ENCODE measurements at regions not wholly inside any gene's neighbourhood (a gene's known extent, or its start where the extent isn't known, plus 50 kb on each side); places are given as distances from the start of the nearest gene placed in this dataset.

- TF ChIP-seq, protein P1, sequence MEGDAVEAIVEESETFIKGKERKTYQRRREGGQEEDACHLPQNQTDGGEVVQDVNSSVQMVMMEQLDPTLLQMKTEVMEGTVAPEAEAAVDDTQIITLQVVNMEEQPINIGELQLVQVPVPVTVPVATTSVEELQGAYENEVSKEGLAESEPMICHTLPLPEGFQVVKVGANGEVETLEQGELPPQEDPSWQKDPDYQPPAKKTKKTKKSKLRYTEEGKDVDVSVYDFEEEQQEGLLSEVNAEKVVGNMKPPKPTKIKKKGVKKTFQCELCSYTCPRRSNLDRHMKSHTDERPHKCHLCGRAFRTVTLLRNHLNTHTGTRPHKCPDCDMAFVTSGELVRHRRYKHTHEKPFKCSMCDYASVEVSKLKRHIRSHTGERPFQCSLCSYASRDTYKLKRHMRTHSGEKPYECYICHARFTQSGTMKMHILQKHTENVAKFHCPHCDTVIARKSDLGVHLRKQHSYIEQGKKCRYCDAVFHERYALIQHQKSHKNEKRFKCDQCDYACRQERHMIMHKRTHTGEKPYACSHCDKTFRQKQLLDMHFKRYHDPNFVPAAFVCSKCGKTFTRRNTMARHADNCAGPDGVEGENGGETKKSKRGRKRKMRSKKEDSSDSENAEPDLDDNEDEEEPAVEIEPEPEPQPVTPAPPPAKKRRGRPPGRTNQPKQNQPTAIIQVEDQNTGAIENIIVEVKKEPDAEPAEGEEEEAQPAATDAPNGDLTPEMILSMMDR (IDR thresholded peaks at IDR 0.05; ENCODE audit: insufficient read depth, low read length): no peak
- TF ChIP-seq POLR2AphosphoS5 (IDR thresholded peaks at IDR 0.05; ENCODE audit: low read depth): no peak
- TF ChIP-seq, protein P2, sequence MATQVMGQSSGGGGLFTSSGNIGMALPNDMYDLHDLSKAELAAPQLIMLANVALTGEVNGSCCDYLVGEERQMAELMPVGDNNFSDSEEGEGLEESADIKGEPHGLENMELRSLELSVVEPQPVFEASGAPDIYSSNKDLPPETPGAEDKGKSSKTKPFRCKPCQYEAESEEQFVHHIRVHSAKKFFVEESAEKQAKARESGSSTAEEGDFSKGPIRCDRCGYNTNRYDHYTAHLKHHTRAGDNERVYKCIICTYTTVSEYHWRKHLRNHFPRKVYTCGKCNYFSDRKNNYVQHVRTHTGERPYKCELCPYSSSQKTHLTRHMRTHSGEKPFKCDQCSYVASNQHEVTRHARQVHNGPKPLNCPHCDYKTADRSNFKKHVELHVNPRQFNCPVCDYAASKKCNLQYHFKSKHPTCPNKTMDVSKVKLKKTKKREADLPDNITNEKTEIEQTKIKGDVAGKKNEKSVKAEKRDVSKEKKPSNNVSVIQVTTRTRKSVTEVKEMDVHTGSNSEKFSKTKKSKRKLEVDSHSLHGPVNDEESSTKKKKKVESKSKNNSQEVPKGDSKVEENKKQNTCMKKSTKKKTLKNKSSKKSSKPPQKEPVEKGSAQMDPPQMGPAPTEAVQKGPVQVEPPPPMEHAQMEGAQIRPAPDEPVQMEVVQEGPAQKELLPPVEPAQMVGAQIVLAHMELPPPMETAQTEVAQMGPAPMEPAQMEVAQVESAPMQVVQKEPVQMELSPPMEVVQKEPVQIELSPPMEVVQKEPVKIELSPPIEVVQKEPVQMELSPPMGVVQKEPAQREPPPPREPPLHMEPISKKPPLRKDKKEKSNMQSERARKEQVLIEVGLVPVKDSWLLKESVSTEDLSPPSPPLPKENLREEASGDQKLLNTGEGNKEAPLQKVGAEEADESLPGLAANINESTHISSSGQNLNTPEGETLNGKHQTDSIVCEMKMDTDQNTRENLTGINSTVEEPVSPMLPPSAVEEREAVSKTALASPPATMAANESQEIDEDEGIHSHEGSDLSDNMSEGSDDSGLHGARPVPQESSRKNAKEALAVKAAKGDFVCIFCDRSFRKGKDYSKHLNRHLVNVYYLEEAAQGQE (IDR thresholded peaks at IDR 0.05; ENCODE audit: insufficient replicate concordance, low read depth): no peak
Measured at GRCh38 chr15:87538327-87538834, 718.2 kb downstream of the NTRK3 start.

Data from HL-60 (cell line).